LNCaP clone FGC (cell line): ENCODE measurements at regions not wholly inside any gene's neighbourhood (a gene's known extent, or its start where the extent isn't known, plus 50 kb on each side); places are given as distances from the start of the nearest gene placed in this dataset.

Experiments
- DNase-seq: peaks from one replicate; pipeline ENCODE4 v3.0.0-alpha.2; 2011; ENCODE audit warnings: low read depth
- H3K4me3 ChIP-seq: 2 replicates; pipeline ENCODE4 v1.5.1; 2011; ENCODE audit warnings: mild to moderate bottlenecking, low read depth, low read length, control low read depth
- CTCF ChIP-seq: IDR thresholded peaks from 2 replicates; pipeline ENCODE4 v1.5.1; 2012; ENCODE audit warnings: mild to moderate bottlenecking; ENCODE audit not compliant: control insufficient read depth, insufficient read depth; ENCODE audit errors: extremely low read depth

- no peak for DNase-seq
- H3K4me3 ChIP-seq, result no peak overlapping the region
- TF ChIP-seq CTCF, result no peak
These were observed 54.1 kb downstream of the C1QL2 start for GRCh38 chr2:119104414-119104813.

GRCh38 chr2:119102964-119103363 is 55.6 kb downstream of the C1QL2 start:
- no peak for DNase-seq
- TF ChIP-seq CTCF, result no peak
- H3K4me3 ChIP-seq, result no peak overlapping the region

- DNase-seq, result no peak
- no peak for TF ChIP-seq CTCF
- no peak overlapping the region for H3K4me3 ChIP-seq
These were observed 70.1 kb downstream of the C1QL2 start for GRCh38 chr2:119088416-119088815.

GRCh38 chr2:119086327-119086726 is 72.2 kb downstream of the C1QL2 start:
- no peak overlapping the region for H3K4me3 ChIP-seq
- no peak for TF ChIP-seq CTCF
- no peak for DNase-seq

- no peak for TF ChIP-seq CTCF
- no peak for DNase-seq
- H3K4me3 ChIP-seq, result no peak overlapping the region
These were observed 72.9 kb downstream of the C1QL2 start for GRCh38 chr2:119085613-119086012.

GRCh38 chr2:119083416-119083815 is 75.1 kb downstream of the C1QL2 start:
- no peak for TF ChIP-seq CTCF
- H3K4me3 ChIP-seq, result no peak overlapping the region
- DNase-seq, result no peak

- no peak for TF ChIP-seq CTCF
- no peak overlapping the region for H3K4me3 ChIP-seq
- DNase-seq, result no peak
These were observed 75.6 kb downstream of the C1QL2 start for GRCh38 chr2:119082821-119083400.
